Lung (tissue), 11 donors: ENCODE measurements at regions not wholly inside any gene's neighbourhood (a gene's known extent, or its start where the extent isn't known, plus 50 kb on each side); places are given as distances from the start of the nearest gene placed in this dataset.

Experiments
- ATAC-seq: fragments of 200-7000 bp; cut with Tn5 transposase; one replicate; pipeline ENCODE4 v1.9.1; 2020; ENCODE audit warnings: moderate number of reproducible peaks; ENCODE audit not compliant: insufficient read depth, low FRiP score
- DNase-seq, 3 donors: peaks; one replicate each; pipeline ENCODE4 v3.0.0-alpha.2; 2013 to 2017
- H3K27ac ChIP-seq, 2 donors: one replicate each; pipeline ENCODE4 v1.5.1; 2013; ENCODE audit warnings: mild to moderate bottlenecking in 2 of 2, moderate library complexity in 2 of 2, control low read depth in 1 of 2, inconsistent platforms in 1 of 2, low read depth in 1 of 2, low read length in 1 of 2
- H3K27me3 ChIP-seq, 3 donors: one replicate each; pipeline ENCODE4 v1.5.1; 2013; ENCODE audit warnings: low read length in 2 of 3; ENCODE audit not compliant: control insufficient read depth in 3 of 3, insufficient read depth in 3 of 3
- H3K36me3 ChIP-seq, 4 donors: one replicate each; pipeline ENCODE4 v1.5.1; 2013; ENCODE audit warnings: low read length in 4 of 4, mild to moderate bottlenecking in 1 of 4, moderate library complexity in 1 of 4; ENCODE audit not compliant: control insufficient read depth in 4 of 4, insufficient read depth in 4 of 4
- H3K4me1 ChIP-seq, 5 donors: one replicate each; pipeline ENCODE4 v1.5.1; 2013; ENCODE audit warnings: low read length in 5 of 5, mild to moderate bottlenecking in 2 of 5, moderate library complexity in 1 of 5; ENCODE audit not compliant: control insufficient read depth in 5 of 5, insufficient read depth in 5 of 5
- H3K4me3 ChIP-seq: one replicate; pipeline ENCODE4 v1.5.1; 2013; ENCODE audit warnings: mild to moderate bottlenecking, control low read depth, moderate library complexity
- H3K9ac ChIP-seq, 2 donors: one replicate each; pipeline ENCODE4 v1.5.1; 2013; ENCODE audit warnings: low read length in 2 of 2, control low read depth in 1 of 2; ENCODE audit not compliant: insufficient read depth in 1 of 2
- H3K9me3 ChIP-seq, 4 donors: one replicate each; pipeline ENCODE4 v1.5.1; 2013; ENCODE audit warnings: low read length in 3 of 4, mild to moderate bottlenecking in 1 of 4, moderate library complexity in 1 of 4; ENCODE audit not compliant: control insufficient read depth in 4 of 4, insufficient read depth in 3 of 4
- CTCF ChIP-seq: IDR thresholded peaks from 2 replicates; pipeline ENCODE4 v1.5.1; 2012; ENCODE audit warnings: mild to moderate bottlenecking; ENCODE audit errors: control extremely low read depth, extremely low read depth
- WGBS, 2 donors: extraction: QIAGEN DNeasy Blood & Tissue Kit; methylation state at CpG; one replicate each; pipeline ENCODE4 v1.1.7; 2013; 5-methylcytosine and 5-hydroxymethylcytosine counted together
- donor health status: control.
- donor health status: control.
- donor health status: Bipolar disorder and iron deficiency.
- donor health status: healthy.
- donor health status: DM: yes; HTN: yes; CAD: no.

DNA sequence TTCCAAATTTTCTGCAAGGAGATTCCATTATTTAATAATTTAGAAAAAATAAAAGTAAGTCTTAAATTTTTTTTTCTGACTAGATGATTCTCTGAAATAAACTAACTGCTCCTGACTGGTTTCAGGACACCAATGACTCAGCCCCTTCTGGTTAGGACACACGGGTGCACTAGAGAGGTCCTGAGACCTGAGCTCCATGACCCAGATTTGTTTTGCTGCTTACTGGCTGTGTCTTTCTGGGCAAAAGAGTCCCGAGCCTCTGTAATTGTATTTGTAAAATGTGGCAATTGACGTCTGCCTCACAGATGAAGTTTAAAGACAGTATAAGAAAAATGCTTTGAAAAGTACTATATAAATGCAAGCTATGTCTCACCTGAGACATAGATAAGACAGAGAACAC is 89.1 kb downstream of the SLC24A2 start:
- H3K4me3 ChIP-seq: no peak overlapping the region
- WGBS, 2 donors: 34 to 64% methylated on average over 3 of the region's 3 CpGs
- no peak overlapping the region for H3K9ac ChIP-seq
- H3K27me3 ChIP-seq: no peaks in the 10 kb centered on the region
- H3K27ac ChIP-seq: no peak overlapping the region
- TF ChIP-seq CTCF: no peak
- no peaks in the 10 kb centered on the region for H3K4me1 ChIP-seq
- H3K36me3 ChIP-seq: no peaks in the 10 kb centered on the region
- ATAC-seq: no peak
- DNase-seq: no peak
- H3K9me3 ChIP-seq: no peaks in the 10 kb centered on the region

DNA sequence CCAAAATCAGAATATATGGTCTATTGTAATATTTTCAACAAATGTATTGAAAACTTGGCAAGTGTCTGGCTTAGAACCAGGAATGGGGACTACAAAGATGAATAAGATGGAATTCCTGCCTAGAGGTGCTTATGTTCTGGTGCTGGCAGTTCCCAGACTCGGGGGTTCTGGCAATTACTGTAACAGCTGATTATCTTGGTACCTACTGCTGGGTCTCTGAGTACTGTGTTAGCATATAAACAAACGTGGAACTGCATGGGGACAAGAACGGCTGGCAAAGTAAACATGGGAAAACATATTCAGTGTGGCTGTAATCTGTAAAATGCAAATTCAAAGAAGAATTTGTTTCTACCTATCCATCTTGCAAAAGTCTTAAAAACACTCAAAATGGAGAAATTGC is 89.9 kb downstream of the SLC24A2 start:
- no peaks in the 10 kb centered on the region for H3K9me3 ChIP-seq
- H3K4me3 ChIP-seq: no peak overlapping the region
- no peak for TF ChIP-seq CTCF
- ATAC-seq (no peak), DNase-seq (no peak)
- H3K9ac ChIP-seq: no peak overlapping the region
- WGBS, 2 donors: 28 to 54% methylated on average over 3 of the region's 3 CpGs
- no peaks in the 10 kb centered on the region for H3K27me3 ChIP-seq
- no peak overlapping the region for H3K27ac ChIP-seq
- H3K4me1 ChIP-seq: no peaks in the 10 kb centered on the region
- H3K36me3 ChIP-seq: no peaks in the 10 kb centered on the region

GRCh38 chr9:19694601-19695000 is 94.2 kb downstream of the SLC24A2 start:
- H3K27ac ChIP-seq: no peak overlapping the region
- no peak for ATAC-seq
- TF ChIP-seq CTCF: no peak
- H3K4me1 ChIP-seq: no peaks in the 10 kb centered on the region
- no peaks in the 10 kb centered on the region for H3K36me3 ChIP-seq
- DNase-seq: no peak
- WGBS, 2 donors: 89 to 90% methylated on average over 3 of the region's 3 CpGs
- no peaks in the 10 kb centered on the region for H3K27me3 ChIP-seq
- no peak overlapping the region for H3K4me3 ChIP-seq
- H3K9me3 ChIP-seq: no peaks in the 10 kb centered on the region
- no peak overlapping the region for H3K9ac ChIP-seq

DNA sequence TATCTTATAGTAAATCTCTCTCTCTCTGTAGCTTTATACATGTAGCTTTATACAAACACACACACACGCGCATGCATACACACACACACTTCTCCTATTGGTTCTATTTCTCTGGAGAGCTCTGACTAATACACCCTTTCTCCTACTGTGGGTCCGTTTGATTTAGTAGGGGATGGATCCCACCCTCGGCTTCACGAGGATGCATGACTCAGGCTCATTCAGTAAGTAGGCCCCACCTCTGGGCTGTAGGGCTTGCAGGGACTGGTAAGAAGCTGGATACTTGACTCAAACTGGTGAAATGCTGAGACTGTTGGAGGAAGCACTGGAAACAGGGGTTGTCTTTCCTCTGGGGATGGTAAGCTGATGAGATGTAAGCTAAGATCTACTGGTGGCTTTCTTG is 98.7 kb downstream of the SLC24A2 start:
- no peak for TF ChIP-seq CTCF
- Histone ChIP-seq H3K4me3 (no peak overlapping the region), H3K9ac (no peak overlapping the region), H3K4me1 (no peaks in the 10 kb centered on the region), H3K27ac (no peak overlapping the region), H3K36me3 (no peaks in the 10 kb centered on the region), H3K9me3 (no peaks in the 10 kb centered on the region), H3K27me3 (no peaks in the 10 kb centered on the region)
- no peak for DNase-seq
- ATAC-seq: no peak
- 80 to 91% methylated on average over 5 of the region's 5 CpGs for WGBS, 2 donors
